8988T (cell line): ENCODE measurements at regions not wholly inside any gene's neighbourhood (a gene's known extent, or its start where the extent isn't known, plus 50 kb on each side); places are given as distances from the start of the nearest gene placed in this dataset.

Experiments used
- DNase-seq: peaks from one replicate; pipeline ENCODE4 v3.0.0; 2011

GRCh38 chr19:28522545-28522922, 690.4 kb downstream of the UQCRFS1 start:
- no peak for DNase-seq

GRCh38 chr19:28521614-28522544, 691.1 kb downstream of the UQCRFS1 start:
- no peak for DNase-seq

- no peak for DNase-seq
These were observed 691.9 kb downstream of the UQCRFS1 start for GRCh38 chr19:28520998-28521568.

GRCh38 chr19:28519952-28520861, 692.7 kb downstream of the UQCRFS1 start:
- DNase-seq = no peak

GRCh38 chr19:28519218-28519779, 693.7 kb downstream of the UQCRFS1 start:
- no peak for DNase-seq

GRCh38 chr19:28516415-28516872, 696.5 kb downstream of the UQCRFS1 start:
- no peak for DNase-seq

GRCh38 chr19:28514166-28514565, 698.8 kb downstream of the UQCRFS1 start:
- DNase-seq = no peak

GRCh38 chr19:28511655-28512054, 701.3 kb downstream of the UQCRFS1 start:
- no peak for DNase-seq

- DNase-seq = no peak
These were observed 703.7 kb downstream of the UQCRFS1 start for GRCh38 chr19:28509079-28509895.

- no peak for DNase-seq
These were observed 704.3 kb downstream of the UQCRFS1 start for GRCh38 chr19:28508666-28509065.

- no peak for DNase-seq
These were observed 707.0 kb downstream of the UQCRFS1 start for GRCh38 chr19:28505933-28506332.

- no peak for DNase-seq
These were observed 707.8 kb downstream of the UQCRFS1 start for GRCh38 chr19:28505134-28505533.

- no peak for DNase-seq
These were observed 708.2 kb downstream of the UQCRFS1 start for GRCh38 chr19:28504727-28505126.

- no peak for DNase-seq
These were observed 708.8 kb downstream of the UQCRFS1 start for GRCh38 chr19:28504139-28504538.

GRCh38 chr19:28502879-28503734, 709.8 kb downstream of the UQCRFS1 start:
- no peak for DNase-seq

- DNase-seq = no peak
These were observed 711.0 kb downstream of the UQCRFS1 start for GRCh38 chr19:28501976-28502375.

GRCh38 chr19:28500982-28501630, 711.8 kb downstream of the UQCRFS1 start:
- no peak for DNase-seq

- DNase-seq = no peak
These were observed 712.7 kb downstream of the UQCRFS1 start for GRCh38 chr19:28500296-28500695.

- no peak for DNase-seq
These were observed 714.5 kb downstream of the UQCRFS1 start for GRCh38 chr19:28498404-28498976.

GRCh38 chr19:28497887-28498286, 715.1 kb downstream of the UQCRFS1 start:
- DNase-seq = no peak
